ENCODE measurements at regions not wholly inside any gene's neighbourhood (a gene's known extent, or its start where the extent isn't known, plus 50 kb on each side); places are given as distances from the start of the nearest gene placed in this dataset.

DNA sequence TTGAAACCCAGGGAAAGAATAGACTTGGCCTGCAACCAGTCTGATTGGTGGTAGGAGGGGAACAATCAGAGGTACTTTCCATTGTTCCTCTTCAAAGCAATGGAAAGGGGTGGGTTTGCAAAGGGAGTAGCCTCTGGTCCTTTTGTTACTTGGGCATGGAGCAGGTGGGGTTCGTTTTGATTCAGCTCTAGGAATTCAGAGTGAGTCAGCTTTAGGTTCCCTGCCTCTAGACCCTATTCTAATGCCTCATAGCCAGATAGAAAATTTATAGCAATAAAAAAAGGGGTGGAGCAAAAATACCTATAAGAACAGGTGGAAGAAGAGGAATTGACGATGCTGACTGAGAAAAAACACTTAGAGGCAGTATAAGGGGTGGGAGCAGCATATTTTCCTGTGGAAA lies 636.4 kb downstream of the PLCL1 start:
- TF ChIP-seq EGR1 (IDR thresholded peaks at IDR 0.05; ENCODE audit: low read depth in 2 of 2) (no peak), SP1 (IDR thresholded peaks at IDR 0.05) (no peak), NR2F2 (IDR thresholded peaks at IDR 0.05) (no peak), GABPA (IDR thresholded peaks at IDR 0.05 in 1 of 2, conservative IDR thresholded peaks at IDR 0.05 in 1 of 2) (no peak), YY1 (IDR thresholded peaks at IDR 0.05) (no peak), RAD21 (IDR thresholded peaks at IDR 0.05) (no peak), TAF1 (conservative IDR thresholded peaks at IDR 0.05) (no peak)
- TF ChIP-seq, protein P1, sequence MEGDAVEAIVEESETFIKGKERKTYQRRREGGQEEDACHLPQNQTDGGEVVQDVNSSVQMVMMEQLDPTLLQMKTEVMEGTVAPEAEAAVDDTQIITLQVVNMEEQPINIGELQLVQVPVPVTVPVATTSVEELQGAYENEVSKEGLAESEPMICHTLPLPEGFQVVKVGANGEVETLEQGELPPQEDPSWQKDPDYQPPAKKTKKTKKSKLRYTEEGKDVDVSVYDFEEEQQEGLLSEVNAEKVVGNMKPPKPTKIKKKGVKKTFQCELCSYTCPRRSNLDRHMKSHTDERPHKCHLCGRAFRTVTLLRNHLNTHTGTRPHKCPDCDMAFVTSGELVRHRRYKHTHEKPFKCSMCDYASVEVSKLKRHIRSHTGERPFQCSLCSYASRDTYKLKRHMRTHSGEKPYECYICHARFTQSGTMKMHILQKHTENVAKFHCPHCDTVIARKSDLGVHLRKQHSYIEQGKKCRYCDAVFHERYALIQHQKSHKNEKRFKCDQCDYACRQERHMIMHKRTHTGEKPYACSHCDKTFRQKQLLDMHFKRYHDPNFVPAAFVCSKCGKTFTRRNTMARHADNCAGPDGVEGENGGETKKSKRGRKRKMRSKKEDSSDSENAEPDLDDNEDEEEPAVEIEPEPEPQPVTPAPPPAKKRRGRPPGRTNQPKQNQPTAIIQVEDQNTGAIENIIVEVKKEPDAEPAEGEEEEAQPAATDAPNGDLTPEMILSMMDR (IDR thresholded peaks at IDR 0.05; ENCODE audit: low read depth, low read length, missing input control) = no peak

Data from liver (tissue), 3 donors.